GM18505 (cell line): ENCODE measurements at regions not wholly inside any gene's neighbourhood (a gene's known extent, or its start where the extent isn't known, plus 50 kb on each side); places are given as distances from the start of the nearest gene placed in this dataset.
"Not testable (repeated sequence)": the region's sequence is repeated elsewhere in the genome, so short reads cannot be mapped to it uniquely, and the experiment has no call there.

Experiments
- ATAC-seq: cut with Tn5 transposase; IDR thresholded peaks from one replicate; pipeline ENCODE4 v1.9.1; 2021; ENCODE audit not compliant: unreplicated experiment
- POLR2A ChIP-seq: IDR thresholded peaks from 4 replicates; pipeline ENCODE4 v1.6.1; 2011; ENCODE audit warnings: borderline replicate concordance; ENCODE audit not compliant: insufficient read depth, insufficient read length; ENCODE audit errors: extremely low read depth

- no peak for ATAC-seq
- no peak for TF ChIP-seq POLR2A
Measured at GRCh38 chr6:134543128-134543527, 225.2 kb upstream of the SGK1 start.

- no peak for TF ChIP-seq POLR2A
Measured at GRCh38 chr6:134541001-134541400, 223.1 kb upstream of the SGK1 start.

GRCh38 chr6:134539865-134540323 lies 222.0 kb upstream of the SGK1 start:
- ATAC-seq, result no peak
- no peak for TF ChIP-seq POLR2A

More at GRCh38 chr6:134541001-134541400, 223.1 kb upstream of the SGK1 start:
- no peak for ATAC-seq

GRCh38 chr6:134537765-134538164 lies 219.9 kb upstream of the SGK1 start:
- not testable (repeated sequence) for ATAC-seq

- TF ChIP-seq POLR2A, result no peak
- ATAC-seq, result no peak
Measured at GRCh38 chr6:134537146-134537555, 219.2 kb upstream of the SGK1 start.

- no peak for TF ChIP-seq POLR2A
- no peak for ATAC-seq
Measured at GRCh38 chr6:134535831-134536230, 217.9 kb upstream of the SGK1 start.

- no peak for ATAC-seq
- TF ChIP-seq POLR2A, result no peak
Measured at GRCh38 chr6:134534708-134535149, 216.8 kb upstream of the SGK1 start.

GRCh38 chr6:134533991-134534390 lies 216.1 kb upstream of the SGK1 start:
- ATAC-seq, result no peak
- TF ChIP-seq POLR2A, result no peak

GRCh38 chr6:134532694-134533624 lies 215.0 kb upstream of the SGK1 start:
- ATAC-seq, result no peak
- TF ChIP-seq POLR2A, result no peak

GRCh38 chr6:134531611-134532010 lies 213.7 kb upstream of the SGK1 start:
- no peak for TF ChIP-seq POLR2A
- ATAC-seq, result no peak

GRCh38 chr6:134531188-134531551 lies 213.3 kb upstream of the SGK1 start:
- no peak for ATAC-seq
- TF ChIP-seq POLR2A, result no peak

GRCh38 chr6:134529921-134530320 lies 212.0 kb upstream of the SGK1 start:
- TF ChIP-seq POLR2A, result no peak
- ATAC-seq, result no peak

- no peak for ATAC-seq
Measured at GRCh38 chr6:134529305-134529704, 211.4 kb upstream of the SGK1 start.

GRCh38 chr6:134527108-134527787 lies 209.3 kb upstream of the SGK1 start:
- ATAC-seq, result no peak
- TF ChIP-seq POLR2A, result no peak

More at GRCh38 chr6:134529305-134529704, 211.4 kb upstream of the SGK1 start:
- no peak for TF ChIP-seq POLR2A

GRCh38 chr6:134525190-134525868 lies 207.4 kb upstream of the SGK1 start:
- no peak for ATAC-seq
- no peak for TF ChIP-seq POLR2A
